HG02943 (cell line): ENCODE measurements at regions not wholly inside any gene's neighbourhood (a gene's known extent, or its start where the extent isn't known, plus 50 kb on each side); places are given as distances from the start of the nearest gene placed in this dataset.

Source experiments
- ATAC-seq: cut with Tn5 transposase; IDR thresholded peaks from one replicate; pipeline ENCODE4 v1.9.1; 2021; ENCODE audit warnings: mild to moderate bottlenecking, low read depth, moderate library complexity; ENCODE audit not compliant: unreplicated experiment

DNA sequence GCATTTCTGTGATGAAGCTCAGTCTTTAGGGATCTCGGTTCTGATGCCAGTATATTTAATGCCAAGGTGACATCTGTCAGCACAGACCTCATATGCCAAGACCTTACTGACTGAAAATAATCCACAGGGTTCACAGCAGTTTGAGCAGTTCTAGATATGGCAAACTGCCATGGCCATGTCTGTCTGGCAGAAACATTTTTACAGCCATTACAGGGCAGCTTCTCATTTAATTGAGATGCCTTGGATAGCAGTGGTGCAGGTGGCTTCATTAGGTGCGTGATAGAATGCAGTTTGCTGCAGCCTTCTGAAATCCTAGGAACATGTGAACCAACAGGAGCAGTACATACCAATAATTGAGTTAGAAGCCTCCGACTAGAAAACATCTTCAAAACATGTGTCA lies 510.6 kb downstream of the XIRP2 start:
- ATAC-seq, result no peak

DNA sequence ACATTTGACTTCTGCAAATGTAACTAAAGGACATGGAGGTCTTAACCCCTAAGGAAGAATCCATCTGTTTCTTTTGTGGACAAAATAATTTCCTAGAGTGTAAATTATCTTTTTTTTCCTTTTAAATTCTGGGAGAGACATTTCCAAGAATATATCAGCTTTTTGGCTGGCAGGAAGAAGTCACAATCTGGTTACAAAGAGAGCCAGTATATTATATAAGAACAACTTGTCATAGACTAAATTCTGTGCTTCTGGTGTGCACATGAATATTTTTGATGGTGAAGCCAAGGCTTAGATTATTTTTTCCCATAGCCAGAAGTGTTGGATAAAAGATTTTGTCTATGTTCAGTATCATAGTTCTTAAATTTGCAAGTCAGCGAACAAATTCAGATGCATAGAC lies 500.6 kb downstream of the XIRP2 start:
- ATAC-seq, result no peak

- ATAC-seq, result no peak
Measured at GRCh38 chr2:167388497-167388896, 500.2 kb downstream of the XIRP2 start.

DNA sequence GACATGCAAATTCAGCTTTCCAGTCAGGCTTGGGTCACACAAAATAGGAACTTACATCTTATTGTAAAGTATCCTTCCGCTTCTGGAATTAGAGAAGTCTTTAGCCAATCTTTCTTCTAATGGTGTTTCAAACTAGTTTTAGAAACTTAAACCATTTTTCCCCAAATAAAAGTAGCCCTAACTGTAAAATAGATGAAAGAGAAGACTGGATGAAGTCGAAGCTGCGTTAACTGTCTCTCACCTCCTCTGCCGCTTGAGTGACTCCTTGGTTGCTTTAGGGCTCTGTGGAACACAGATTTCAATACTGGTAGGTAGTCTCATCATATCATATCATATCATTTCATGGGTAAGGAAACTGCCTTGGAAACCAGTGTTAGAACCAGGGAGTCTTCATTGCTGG lies 498.4 kb downstream of the XIRP2 start:
- no peak for ATAC-seq

DNA sequence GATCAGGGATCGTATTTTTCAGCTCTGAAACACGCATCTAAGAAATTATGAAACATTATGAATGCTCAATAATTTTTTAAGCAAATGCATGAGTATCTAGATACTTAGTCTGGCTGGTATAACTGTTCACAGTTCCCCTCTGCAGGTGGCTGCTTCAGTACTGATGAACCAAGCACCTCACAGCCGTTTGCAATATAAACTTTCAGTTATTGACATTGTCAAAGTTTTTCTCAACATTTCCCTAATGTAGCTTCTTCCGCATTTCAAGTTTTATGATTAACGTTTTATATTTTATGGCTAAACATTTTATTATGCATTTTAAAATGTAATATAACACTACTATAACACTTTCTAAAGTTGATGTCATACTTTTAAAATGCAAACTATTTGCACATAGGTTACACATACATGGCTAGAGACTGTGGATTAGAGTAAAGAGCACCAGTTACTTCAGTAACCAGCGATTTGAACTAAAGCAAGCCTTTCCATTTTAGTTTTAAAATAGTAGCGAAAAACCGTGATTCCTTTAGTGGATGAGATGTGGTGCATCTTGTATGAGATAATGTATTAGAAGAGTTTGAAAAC lies 495.4 kb downstream of the XIRP2 start:
- ATAC-seq, result no peak

GRCh38 chr2:167381349-167381748 lies 493.1 kb downstream of the XIRP2 start:
- ATAC-seq, result no peak

DNA sequence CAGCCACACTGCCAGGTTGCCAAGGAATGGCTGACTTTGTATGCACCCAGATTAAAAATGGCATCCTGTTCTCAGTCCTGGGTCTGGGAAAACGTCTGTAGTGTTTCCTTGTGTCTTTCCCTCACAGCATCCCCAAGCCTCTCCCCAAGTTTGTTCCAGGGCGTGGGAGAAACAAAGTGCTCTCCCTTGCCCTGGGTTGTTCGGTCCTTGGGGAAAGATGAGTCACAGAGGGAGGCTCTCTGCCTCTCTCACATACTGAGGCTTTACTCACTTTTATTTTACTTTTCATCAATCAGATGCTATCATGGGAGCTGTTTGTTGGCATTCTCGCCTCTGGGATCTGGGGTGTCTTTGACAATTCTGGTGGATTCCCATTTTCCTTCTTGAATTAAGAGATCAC lies 492.3 kb downstream of the XIRP2 start:
- ATAC-seq, result no peak

- ATAC-seq, result no peak
Measured at GRCh38 chr2:167380094-167380493, 491.8 kb downstream of the XIRP2 start.

DNA sequence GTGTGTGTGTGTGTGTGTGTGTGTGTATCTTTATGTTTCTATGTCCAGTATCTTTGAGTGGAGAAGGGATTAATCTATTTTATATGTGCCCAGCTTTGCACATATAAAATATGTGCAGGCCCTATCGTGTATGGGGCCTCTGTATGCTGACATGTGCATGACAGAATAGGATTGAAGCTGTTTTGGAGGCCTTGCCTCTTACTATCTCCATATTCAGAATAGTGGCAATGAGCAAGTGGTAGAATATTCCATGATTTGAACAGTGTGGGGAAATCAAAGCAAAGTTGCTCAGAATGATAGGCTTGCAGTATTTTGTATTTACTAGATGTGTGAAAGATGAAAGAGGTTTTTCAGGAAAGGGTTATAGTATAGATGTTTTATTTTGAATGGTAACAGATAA lies 480.8 kb downstream of the XIRP2 start:
- no peak for ATAC-seq

DNA sequence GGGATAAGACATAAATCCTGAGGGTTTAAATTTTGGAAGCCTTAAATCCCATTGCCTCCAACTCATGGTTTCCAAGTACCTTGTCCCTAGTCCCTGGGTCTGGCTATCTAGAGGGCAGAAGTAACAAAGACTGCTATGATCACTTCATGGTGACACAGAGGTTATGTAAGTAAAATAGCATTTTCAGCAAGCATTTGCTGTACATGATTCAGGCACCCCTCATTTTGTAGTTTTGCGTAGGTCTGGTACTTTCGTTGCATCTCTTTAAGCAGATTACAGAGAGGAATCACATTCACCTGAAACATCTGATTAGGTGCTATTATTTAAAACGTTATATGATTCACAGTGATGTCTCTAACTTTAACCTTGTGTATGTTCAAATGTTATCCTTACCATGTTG lies 480.1 kb downstream of the XIRP2 start:
- no peak for ATAC-seq

DNA sequence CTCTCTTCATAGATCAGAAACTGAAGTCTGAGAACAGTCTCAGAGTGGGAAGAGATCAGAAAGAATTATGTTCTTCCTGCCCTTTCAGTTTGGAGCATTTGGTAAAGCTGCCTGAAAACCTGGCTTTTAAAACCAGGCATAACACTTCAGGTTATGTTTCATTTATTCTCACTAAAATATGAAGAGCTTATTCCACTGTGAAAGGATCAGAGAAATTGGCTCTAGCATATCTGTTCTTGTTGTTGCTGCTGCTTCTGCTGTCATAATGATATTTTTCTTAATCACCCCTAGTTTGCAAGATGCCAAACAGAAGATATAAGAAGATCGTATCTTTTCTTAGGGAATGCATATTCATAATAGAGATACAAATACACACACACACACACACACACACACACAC lies 476.9 kb downstream of the XIRP2 start:
- ATAC-seq, result no peak

GRCh38 chr2:167361426-167361825 lies 473.1 kb downstream of the XIRP2 start:
- no peak for ATAC-seq

- no peak for ATAC-seq
Measured at GRCh38 chr2:167355821-167356220, 467.5 kb downstream of the XIRP2 start.

- ATAC-seq, result no peak
Measured at GRCh38 chr2:167353605-167354280, 465.5 kb downstream of the XIRP2 start.

DNA sequence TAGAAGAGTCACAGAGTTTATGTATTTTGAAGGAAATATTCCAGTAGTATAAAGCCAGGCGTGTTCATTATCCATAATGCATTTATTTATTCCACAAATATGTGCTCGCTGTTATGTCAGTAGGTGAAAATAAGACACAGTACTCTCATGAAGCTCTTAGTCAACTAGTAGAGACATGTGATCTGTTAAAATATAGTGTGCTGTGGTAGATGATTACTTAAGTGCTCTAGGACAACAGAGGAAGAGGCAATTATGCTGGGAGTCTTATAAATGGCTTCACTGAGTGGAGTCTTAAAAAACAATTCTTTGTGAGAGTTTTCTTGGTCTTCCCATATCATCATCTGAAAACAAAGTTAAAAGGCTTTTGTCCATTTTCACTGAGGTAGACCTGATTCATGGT lies 457.3 kb downstream of the XIRP2 start:
- ATAC-seq, result no peak

DNA sequence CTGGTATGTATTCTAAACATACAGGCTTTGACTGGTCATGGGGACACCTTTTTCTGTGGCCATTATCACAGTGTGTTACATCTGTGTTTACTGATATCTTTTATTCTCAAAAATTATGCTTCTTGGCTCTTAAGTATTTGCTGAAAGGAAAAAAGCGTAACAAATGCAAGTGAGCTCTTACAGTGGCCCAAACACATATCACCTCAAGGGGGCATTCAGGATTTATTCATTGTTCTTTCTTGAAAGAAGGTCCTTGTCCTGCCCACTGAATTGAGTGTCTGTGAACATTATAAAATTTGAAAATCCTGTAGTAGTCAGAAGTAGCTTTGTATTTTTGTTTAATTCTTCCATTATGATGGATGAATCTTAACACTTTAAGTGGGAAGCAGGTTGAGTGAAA lies 454.5 kb downstream of the XIRP2 start:
- no peak for ATAC-seq

GRCh38 chr2:167340322-167340721 lies 452.0 kb downstream of the XIRP2 start:
- no peak for ATAC-seq

DNA sequence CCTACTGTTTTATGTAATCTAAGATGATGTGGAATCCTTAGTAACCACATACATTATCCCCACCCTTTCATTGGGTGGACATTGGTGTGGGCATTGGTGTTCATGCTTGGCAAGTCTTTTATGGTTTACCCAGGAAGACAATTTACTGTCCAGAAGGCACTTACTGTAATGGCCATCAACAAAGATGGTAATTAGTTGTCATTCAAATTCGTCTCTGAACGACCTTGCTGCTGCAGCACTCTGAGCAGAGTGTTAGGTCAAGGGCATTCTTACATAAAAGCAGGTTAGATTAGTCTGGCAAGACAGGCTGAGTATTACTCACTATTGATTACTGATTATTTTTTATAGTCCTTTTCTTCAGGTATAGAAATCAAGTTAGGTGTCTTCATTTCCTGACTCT lies 447.9 kb downstream of the XIRP2 start:
- ATAC-seq, result no peak

DNA sequence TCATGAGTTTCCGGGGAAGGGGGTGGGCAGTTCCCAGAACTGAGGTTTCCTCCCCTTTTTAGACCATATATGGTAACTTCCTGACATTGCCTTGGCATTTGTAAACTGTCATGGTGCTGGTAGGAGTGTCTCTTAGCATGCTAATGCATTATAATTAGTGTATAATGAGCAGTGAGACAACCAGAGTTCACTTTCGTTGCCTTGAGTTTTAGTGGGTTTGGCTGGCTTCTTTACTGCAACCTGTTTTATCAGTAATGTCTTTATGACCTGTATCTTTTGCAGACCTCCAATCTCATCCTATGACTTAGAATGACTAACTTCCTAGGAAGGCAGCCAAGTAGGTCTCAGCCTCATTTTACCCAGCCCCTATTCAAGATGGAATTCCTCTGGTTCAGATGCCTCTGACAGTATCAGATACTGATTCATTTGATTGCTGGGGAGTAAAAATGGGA lies 447.3 kb downstream of the XIRP2 start:
- ATAC-seq, result no peak

DNA sequence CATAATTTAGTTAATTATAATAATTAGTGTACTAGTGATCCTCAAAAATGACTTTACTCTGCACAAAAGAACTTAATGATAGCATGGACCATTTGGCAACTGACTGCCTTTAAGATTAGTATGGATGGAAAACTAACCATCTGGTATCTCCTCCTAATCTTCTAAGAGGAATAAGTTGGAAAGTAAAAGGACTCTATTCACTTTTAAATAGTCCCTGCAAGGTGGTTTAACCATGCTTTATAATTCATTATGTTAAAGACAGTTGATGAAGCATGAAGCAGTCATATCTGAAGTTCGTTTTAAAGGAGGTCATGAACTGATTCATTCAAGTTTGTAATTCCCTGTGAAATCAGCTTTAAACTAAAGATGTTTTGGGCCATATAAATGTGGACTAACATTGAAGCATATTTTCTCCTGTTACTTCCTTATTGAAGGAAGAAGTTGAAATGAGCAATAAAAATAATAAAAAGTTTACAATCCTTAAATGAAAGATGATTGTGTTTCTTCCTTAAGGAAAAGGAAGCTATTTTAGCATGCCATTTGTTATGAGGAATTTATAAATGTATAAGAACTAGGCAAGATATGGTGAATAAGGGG lies 446.0 kb downstream of the XIRP2 start:
- no peak for ATAC-seq

DNA sequence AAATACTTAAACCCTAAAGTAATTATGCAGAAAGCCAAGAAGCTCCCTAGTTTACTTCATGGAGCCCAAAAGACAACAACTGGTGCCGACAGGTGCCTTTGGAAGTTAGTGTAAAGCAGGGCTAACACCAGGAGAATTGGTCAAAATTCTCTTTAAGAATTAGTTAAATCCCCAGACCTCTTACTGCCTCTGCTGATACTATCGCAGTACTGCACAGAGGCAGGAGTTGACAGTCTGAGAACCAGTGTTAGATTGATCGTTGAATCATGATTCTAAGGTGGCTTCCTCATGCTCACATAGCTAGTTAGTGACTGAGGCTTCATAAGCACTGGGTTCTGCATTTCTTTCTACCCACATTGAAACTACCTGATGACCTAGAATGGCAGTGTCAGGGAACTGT lies 445.0 kb downstream of the XIRP2 start:
- ATAC-seq, result no peak

- no peak for ATAC-seq
Measured at GRCh38 chr2:167332358-167332757, 444.1 kb downstream of the XIRP2 start.
